ENCODE measurements at regions not wholly inside any gene's neighbourhood (a gene's known extent, or its start where the extent isn't known, plus 50 kb on each side); places are given as distances from the start of the nearest gene placed in this dataset.

GRCh38 chr3:104906001-104906639 is 460.6 kb upstream of the ALCAM start:
- Histone ChIP-seq H3K27ac (ENCODE audit: insufficient read length, low read depth, low read length) (no peak overlapping the region), H4K8ac (replicated peaks; ENCODE audit: insufficient read length, low read depth, low read length) (no peak overlapping the region), H2BK12ac (ENCODE audit: insufficient read length, low read depth, low read length) (no peak overlapping the region), H3K4me1 (ENCODE audit: insufficient read depth, low read length) (peaks cover 4% of the 10 kb centered on the region; the same call in 1 of the 2 replicates), H3K56ac (ENCODE audit: insufficient read length, low read depth, low read length) (no peak overlapping the region), H2BK120ac (ENCODE audit: low read depth, low read length, poor library complexity, severe bottlenecking) (no peak overlapping the region), H4K20me1 (ENCODE audit: control insufficient read depth, insufficient read depth, insufficient read length) (no peaks in the 10 kb centered on the region), H2BK20ac (ENCODE audit: low read depth, low read length, poor library complexity, severe bottlenecking) (no peak overlapping the region), H3K23ac (ENCODE audit: insufficient read length, low read depth, low read length) (no peak overlapping the region), H2AFZ (ENCODE audit: low read length) (no peak overlapping the region), H3K4ac (ENCODE audit: low read depth, low read length) (no peak overlapping the region), H3K27me3 (ENCODE audit: insufficient read depth, low read length) (no peaks in the 10 kb centered on the region), H2AK5ac (ENCODE audit: insufficient read length, low read length) (no peak overlapping the region), H3K18ac (ENCODE audit: insufficient read length, low read depth, low read length) (no peak overlapping the region), H4K5ac (ENCODE audit: insufficient read length, low read depth, low read length) (no peak overlapping the region), H3T11ph (ENCODE audit: low read length) (no peak overlapping the region), H3K4me2 (ENCODE audit: insufficient read depth, insufficient read length, low read length) (no peak overlapping the region), H3K9me3 (ENCODE audit: control insufficient read depth, low read depth, low read length) (no peaks in the 10 kb centered on the region), H2BK15ac (ENCODE audit: low read depth, low read length) (no peak overlapping the region), H2BK5ac (ENCODE audit: insufficient read length, low read length) (no peak overlapping the region), H3K79me1 (ENCODE audit: insufficient read depth, low read depth, low read length, poor library complexity, severe bottlenecking) (no peaks in the 10 kb centered on the region), H3K79me2 (ENCODE audit: insufficient read depth, low read length) (no peaks in the 10 kb centered on the region), H3K23me2 (ENCODE audit: insufficient read length, low read depth, low read length, poor library complexity, severe bottlenecking) (no peaks in the 10 kb centered on the region), H4K91ac (ENCODE audit: insufficient read length, low read depth, low read length) (no peak overlapping the region), H3K9ac (ENCODE audit: extremely low read depth, insufficient read length, low read length) (no peak overlapping the region), H3K14ac (ENCODE audit: insufficient read depth, low read length) (no peak overlapping the region)
- no CpG with 5 or more reads among the region's 17 CpGs for WGBS (ENCODE audit: extremely low coverage, insufficient read length, low lambda C conversion rate)
- H3K27me3 Mint-ChIP-seq (ENCODE audit: low read depth): no peaks in the 10 kb centered on the region
- no peak overlapping the region for H3K27ac Mint-ChIP-seq
- TF ChIP-seq CTCF (conservative IDR thresholded peaks at IDR 0.05): no peak
- DNase-seq: no peak
- H3K9me3 Mint-ChIP-seq: peaks cover 13 to 19% of the 10 kb centered on the region in 2 experiments
- H3K4me3 Mint-ChIP-seq: no peak overlapping the region
- peaks cover 14 to 17% of the 10 kb centered on the region in 2 experiments for H3K4me1 Mint-ChIP-seq
- peaks cover 6 to 31% (median 20%) of the 10 kb centered on the region in 3 experiments; a peak in 6 of 7 replicates for H3K36me3 Mint-ChIP-seq (ENCODE audit: insufficient read depth in 1 of 3, low read depth in 3 of 3)
